Psoas muscle (tissue), 7 donors: ENCODE measurements at regions not wholly inside any gene's neighbourhood (a gene's known extent, or its start where the extent isn't known, plus 50 kb on each side); places are given as distances from the start of the nearest gene placed in this dataset.

Experiments
- ATAC-seq, 4 donors: fragments of 200-7000 bp; cut with Tn5 transposase; one replicate each; pipeline ENCODE4 v1.9.1; 2020; ENCODE audit warnings: moderate library complexity in 3 of 4, mild to moderate bottlenecking in 2 of 4
- DNase-seq, 2 donors: peaks; one replicate each; pipeline ENCODE4 v3.0.0-alpha.2; 2020
- H3K27ac ChIP-seq: fragments of 200-600 bp; one replicate; pipeline ENCODE4 v1.8.0; 2022
- H3K27me3 ChIP-seq, 3 donors: fragments of 200-600 bp in 1 of 3; one replicate each; pipeline versions ENCODE4 v1.6.1 to v1.8.0; 2013 to 2022; ENCODE audit warnings: low read length in 2 of 3, mild to moderate bottlenecking in 2 of 3, moderate library complexity in 1 of 3; ENCODE audit not compliant: insufficient read depth in 3 of 3
- H3K36me3 ChIP-seq, 2 donors: fragments of 200-600 bp in 1 of 2; one replicate each; pipeline versions ENCODE4 v1.6.1 to v1.8.0; 2013 to 2022; ENCODE audit warnings: low read depth in 1 of 2, mild to moderate bottlenecking in 1 of 2, moderate library complexity in 1 of 2; ENCODE audit not compliant: insufficient read depth in 1 of 2
- H3K4me1 ChIP-seq: fragments of 200-600 bp; one replicate; pipeline ENCODE4 v1.8.0; 2022
- H3K4me3 ChIP-seq: fragments of 200-600 bp; one replicate; pipeline ENCODE4 v1.8.0; 2022; ENCODE audit warnings: mild to moderate bottlenecking
- H3K9me3 ChIP-seq: fragments of 200-600 bp; one replicate; pipeline ENCODE4 v1.8.0; 2022
- CTCF ChIP-seq: fragments of 200-600 bp; IDR thresholded peaks from one replicate; pipeline ENCODE4 v1.8.0; 2022; ENCODE audit warnings: antibody characterized with exemption
- WGBS, 3 donors: extraction: QIAGEN DNeasy Blood & Tissue Kit; methylation state at CpG; one replicate each; pipeline versions ENCODE4 v1.1.6 to v1.1.7; 2013; 5-methylcytosine and 5-hydroxymethylcytosine counted together
- intact Hi-C, 2 donors: fragments of 100-400 bp; cut with DNase I; formaldehyde crosslinking; loops; one replicate each; pipeline versions ENCODE4 v1.11.0 to v1.14.2; 2022
- donor health status: healthy with polysubstance abuse.
- donor health status: DM: no; HTN: no; CAD: no; lungs with moderate emphysema.
- donor health status: Bipolar disorder and iron deficiency.
- donor health status: healthy.
- donor health status: DM: yes; HTN: yes; CAD: no.
- donor health status: DM: no; HTN: no; CAD: no.
- donor health status: DM: yes; HTN: yes; CAD: no.

GRCh38 chr10:58973235-58973595, 203.2 kb upstream of the PHYHIPL start:
- WGBS, 3 donors: 77 to 88% (median 86%) methylated on average over 2 of the region's 2 CpGs

GRCh38 chr10:58976254-58976653, 200.2 kb upstream of the PHYHIPL start:
- H3K4me1 ChIP-seq: no peaks in the 10 kb centered on the region
- DNase-seq: no peak
- no peak for ATAC-seq
- 41 to 64% (median 58%) methylated on average over 1 of the region's 1 CpG for WGBS, 3 donors
- no peaks in the 10 kb centered on the region for H3K27me3 ChIP-seq
- intact Hi-C loops: no loop called here
- H3K27ac ChIP-seq: no peak overlapping the region
- no peaks in the 10 kb centered on the region for H3K9me3 ChIP-seq
- no peak for TF ChIP-seq CTCF
- H3K4me3 ChIP-seq: no peak overlapping the region
- H3K36me3 ChIP-seq: no peaks in the 10 kb centered on the region

More at GRCh38 chr10:58973235-58973595, 203.2 kb upstream of the PHYHIPL start:
- TF ChIP-seq CTCF: no peak
- no peaks in the 10 kb centered on the region for H3K9me3 ChIP-seq
- no peak overlapping the region for H3K27ac ChIP-seq
- intact Hi-C loops: no loop called here
- no peaks in the 10 kb centered on the region for H3K27me3 ChIP-seq
- H3K36me3 ChIP-seq: no peaks in the 10 kb centered on the region
- DNase-seq: no peak
- H3K4me3 ChIP-seq: no peak overlapping the region
- no peak for ATAC-seq
- no peaks in the 10 kb centered on the region for H3K4me1 ChIP-seq

- no peaks in the 10 kb centered on the region for H3K27me3 ChIP-seq
- WGBS, 3 donors: 26 to 40% (median 26%) methylated on average over 3 of the region's 3 CpGs
- ATAC-seq: no peak
- no peak overlapping the region for H3K4me3 ChIP-seq
- H3K27ac ChIP-seq: no peak overlapping the region
- TF ChIP-seq CTCF: no peak
- intact Hi-C loops: no loop called here
- no peak for DNase-seq
- no peaks in the 10 kb centered on the region for H3K4me1 ChIP-seq
- H3K36me3 ChIP-seq: no peaks in the 10 kb centered on the region
- no peaks in the 10 kb centered on the region for H3K9me3 ChIP-seq
Observed at GRCh38 chr10:58979711-58980110, 196.7 kb upstream of the PHYHIPL start.

- intact Hi-C loops: no loop called here
- Histone ChIP-seq H3K27ac (no peak overlapping the region), H3K4me1 (no peaks in the 10 kb centered on the region), H3K9me3 (no peaks in the 10 kb centered on the region), H3K27me3 (no peaks in the 10 kb centered on the region), H3K36me3 (no peaks in the 10 kb centered on the region), H3K4me3 (no peak overlapping the region)
- WGBS, 3 donors: 74 to 83% (median 77%) methylated on average over 6 of the region's 6 CpGs
- no peak for TF ChIP-seq CTCF
- ATAC-seq (no peak), DNase-seq (no peak)
Observed at GRCh38 chr10:58980826-58981415, 195.5 kb upstream of the PHYHIPL start.

GRCh38 chr10:58981846-58982245, 194.6 kb upstream of the PHYHIPL start:
- no peaks in the 10 kb centered on the region for H3K4me1 ChIP-seq
- TF ChIP-seq CTCF: no peak
- intact Hi-C loops: no loop called here
- no peak for ATAC-seq
- H3K27ac ChIP-seq: no peak overlapping the region
- no peaks in the 10 kb centered on the region for H3K9me3 ChIP-seq
- no peaks in the 10 kb centered on the region for H3K36me3 ChIP-seq
- no peaks in the 10 kb centered on the region for H3K27me3 ChIP-seq
- WGBS, 3 donors: 59 to 66% (median 65%) methylated on average over 6 of the region's 6 CpGs
- no peak for DNase-seq
- H3K4me3 ChIP-seq: no peak overlapping the region
